ENCODE measurements at regions not wholly inside any gene's neighbourhood (a gene's known extent, or its start where the extent isn't known, plus 50 kb on each side); places are given as distances from the start of the nearest gene placed in this dataset.

DNA sequence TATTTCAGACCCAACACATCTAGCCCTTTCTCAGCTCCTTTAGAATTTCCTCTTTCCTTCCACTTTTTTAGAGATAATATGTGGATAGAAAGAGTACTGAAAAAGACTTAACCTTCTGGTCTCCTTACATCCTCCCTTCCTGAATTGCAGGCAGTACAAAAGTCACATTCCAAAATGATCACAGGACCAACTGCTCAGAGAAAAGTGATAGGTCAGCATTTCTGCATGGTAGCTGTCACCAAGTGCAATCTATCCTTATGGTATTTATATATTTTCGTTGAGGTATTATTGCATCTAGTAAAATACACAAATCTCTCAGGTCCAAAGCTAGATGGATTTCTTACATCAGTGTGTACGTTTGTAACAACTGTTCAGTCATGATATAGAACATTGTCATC is 427.5 kb downstream of the LPIN1 start:
- no peak overlapping the region for H3K9ac ChIP-seq (ENCODE audit: control insufficient read depth, extremely low read depth, insufficient read depth, low read length)
- H3K79me2 ChIP-seq (ENCODE audit: control insufficient read depth, insufficient read depth, low read length), result no peaks in the 10 kb centered on the region
- no peak overlapping the region for H3K27ac ChIP-seq (ENCODE audit: control insufficient read depth, insufficient read depth, low read length)
- H4K20me1 ChIP-seq (ENCODE audit: control insufficient read depth, extremely low read depth, insufficient read depth, low read length), result no peaks in the 10 kb centered on the region
- H2AFZ ChIP-seq (ENCODE audit: control insufficient read depth, low read length), result no peak overlapping the region
- FAIRE-seq (no peak), DNase-seq (ENCODE audit: low read depth, low spot score) (no peak)
- dilution Hi-C loops (cut with MboI; ENCODE audit: extremely low pct_ligation_motif_present, low sequenced_read_pairs), result no loop called here
- H3K9me3 ChIP-seq (ENCODE audit: control insufficient read depth, low read depth, low read length), result no peaks in the 10 kb centered on the region
- no peaks in the 10 kb centered on the region for H3K36me3 ChIP-seq (ENCODE audit: control insufficient read depth in 2 of 2, extremely low read depth in 1 of 2, insufficient read depth in 2 of 2, low read length in 2 of 2)
- H3K9me1 ChIP-seq (ENCODE audit: control insufficient read depth, extremely low read depth, insufficient read depth, low read length), result no peaks in the 10 kb centered on the region
- H3K27me3 ChIP-seq (ENCODE audit: control insufficient read depth, extremely low read depth, insufficient read depth, low read length), result no peaks in the 10 kb centered on the region
- peaks cover 8% of the 10 kb centered on the region for H3K4me1 ChIP-seq (ENCODE audit: control insufficient read depth, extremely low read depth, insufficient read depth, low read length)
- TF ChIP-seq EZH2 (IDR thresholded peaks at IDR 0.05; ENCODE audit: low read length), result no peak
- TF ChIP-seq CTCF (optimal IDR thresholded peaks at IDR 0.05 in 1 of 3, IDR thresholded peaks at IDR 0.05 in 1 of 3, conservative IDR thresholded peaks at IDR 0.05 in 1 of 3; ENCODE audit: extremely low read depth in 1 of 3, insufficient read depth in 2 of 3, low read length in 3 of 3), result no peak
- H3K4me3 ChIP-seq (ENCODE audit: control insufficient read depth in 2 of 3, extremely low read depth in 1 of 3, insufficient read depth in 2 of 3, low read depth in 1 of 3, low read length in 3 of 3), result no peak overlapping the region
- H3K4me2 ChIP-seq (ENCODE audit: control insufficient read depth, extremely low read depth, insufficient read depth, low read depth, low read length), result no peak overlapping the region

- Histone ChIP-seq H3K79me2 (ENCODE audit: control insufficient read depth, insufficient read depth, low read length) (no peaks in the 10 kb centered on the region), H3K27me3 (ENCODE audit: control insufficient read depth, extremely low read depth, insufficient read depth, low read length) (no peaks in the 10 kb centered on the region), H3K9me1 (ENCODE audit: control insufficient read depth, extremely low read depth, insufficient read depth, low read length) (no peaks in the 10 kb centered on the region), H2AFZ (ENCODE audit: control insufficient read depth, low read length) (no peak overlapping the region), H3K9me3 (ENCODE audit: control insufficient read depth, low read depth, low read length) (no peaks in the 10 kb centered on the region), H3K4me2 (ENCODE audit: control insufficient read depth, extremely low read depth, insufficient read depth, low read depth, low read length) (no peak overlapping the region), H4K20me1 (ENCODE audit: control insufficient read depth, extremely low read depth, insufficient read depth, low read length) (no peaks in the 10 kb centered on the region), H3K9ac (ENCODE audit: control insufficient read depth, extremely low read depth, insufficient read depth, low read length) (no peak overlapping the region), H3K4me1 (ENCODE audit: control insufficient read depth, extremely low read depth, insufficient read depth, low read length) (peaks cover 8% of the 10 kb centered on the region), H3K36me3 (ENCODE audit: control insufficient read depth in 2 of 2, extremely low read depth in 1 of 2, insufficient read depth in 2 of 2, low read length in 2 of 2) (no peaks in the 10 kb centered on the region), H3K4me3 (ENCODE audit: control insufficient read depth in 2 of 3, extremely low read depth in 1 of 3, insufficient read depth in 2 of 3, low read depth in 1 of 3, low read length in 3 of 3) (no peak overlapping the region), H3K27ac (ENCODE audit: control insufficient read depth, insufficient read depth, low read length) (no peak overlapping the region)
- dilution Hi-C loops (cut with MboI; ENCODE audit: extremely low pct_ligation_motif_present, low sequenced_read_pairs), result no loop called here
- no peak for DNase-seq (ENCODE audit: low read depth, low spot score)
- no peak for TF ChIP-seq CTCF (optimal IDR thresholded peaks at IDR 0.05 in 1 of 3, IDR thresholded peaks at IDR 0.05 in 1 of 3, conservative IDR thresholded peaks at IDR 0.05 in 1 of 3; ENCODE audit: extremely low read depth in 1 of 3, insufficient read depth in 2 of 3, low read length in 3 of 3)
- TF ChIP-seq EZH2 (IDR thresholded peaks at IDR 0.05; ENCODE audit: low read length), result no peak
- no peak for FAIRE-seq
These were observed 428.9 kb downstream of the LPIN1 start for GRCh38 chr2:12175323-12175722.
